Lung (tissue), 11 donors: ENCODE measurements at regions not wholly inside any gene's neighbourhood (a gene's known extent, or its start where the extent isn't known, plus 50 kb on each side); places are given as distances from the start of the nearest gene placed in this dataset.

Experiments used
- ATAC-seq: fragments of 200-7000 bp; cut with Tn5 transposase; one replicate; pipeline ENCODE4 v1.9.1; 2020; ENCODE audit warnings: moderate number of reproducible peaks; ENCODE audit not compliant: insufficient read depth, low FRiP score
- DNase-seq, 3 donors: peaks; one replicate each; pipeline ENCODE4 v3.0.0-alpha.2; 2013 to 2017
- H3K27ac ChIP-seq, 2 donors: one replicate each; pipeline ENCODE4 v1.5.1; 2013; ENCODE audit warnings: mild to moderate bottlenecking in 2 of 2, moderate library complexity in 2 of 2, control low read depth in 1 of 2, inconsistent platforms in 1 of 2, low read depth in 1 of 2, low read length in 1 of 2
- H3K27me3 ChIP-seq, 3 donors: one replicate each; pipeline ENCODE4 v1.5.1; 2013; ENCODE audit warnings: low read length in 2 of 3; ENCODE audit not compliant: control insufficient read depth in 3 of 3, insufficient read depth in 3 of 3
- H3K36me3 ChIP-seq, 4 donors: one replicate each; pipeline ENCODE4 v1.5.1; 2013; ENCODE audit warnings: low read length in 4 of 4, mild to moderate bottlenecking in 1 of 4, moderate library complexity in 1 of 4; ENCODE audit not compliant: control insufficient read depth in 4 of 4, insufficient read depth in 4 of 4
- H3K4me1 ChIP-seq, 5 donors: one replicate each; pipeline ENCODE4 v1.5.1; 2013; ENCODE audit warnings: low read length in 5 of 5, mild to moderate bottlenecking in 2 of 5, moderate library complexity in 1 of 5; ENCODE audit not compliant: control insufficient read depth in 5 of 5, insufficient read depth in 5 of 5
- H3K4me3 ChIP-seq: one replicate; pipeline ENCODE4 v1.5.1; 2013; ENCODE audit warnings: mild to moderate bottlenecking, control low read depth, moderate library complexity
- H3K9ac ChIP-seq, 2 donors: one replicate each; pipeline ENCODE4 v1.5.1; 2013; ENCODE audit warnings: low read length in 2 of 2, control low read depth in 1 of 2; ENCODE audit not compliant: insufficient read depth in 1 of 2
- H3K9me3 ChIP-seq, 4 donors: one replicate each; pipeline ENCODE4 v1.5.1; 2013; ENCODE audit warnings: low read length in 3 of 4, mild to moderate bottlenecking in 1 of 4, moderate library complexity in 1 of 4; ENCODE audit not compliant: control insufficient read depth in 4 of 4, insufficient read depth in 3 of 4
- WGBS, 2 donors: extraction: QIAGEN DNeasy Blood & Tissue Kit; methylation state at CpG; one replicate each; pipeline ENCODE4 v1.1.7; 2013; 5-methylcytosine and 5-hydroxymethylcytosine counted together
- TF ChIP-seq, protein P1 (sequence below): IDR thresholded peaks from 2 replicates; pipeline ENCODE4 v1.5.1; 2012; ENCODE audit warnings: mild to moderate bottlenecking; ENCODE audit errors: control extremely low read depth, extremely low read depth
- donor health status: control.
- donor health status: control.
- donor health status: Bipolar disorder and iron deficiency.
- donor health status: healthy.
- donor health status: DM: yes; HTN: yes; CAD: no.

DNA sequence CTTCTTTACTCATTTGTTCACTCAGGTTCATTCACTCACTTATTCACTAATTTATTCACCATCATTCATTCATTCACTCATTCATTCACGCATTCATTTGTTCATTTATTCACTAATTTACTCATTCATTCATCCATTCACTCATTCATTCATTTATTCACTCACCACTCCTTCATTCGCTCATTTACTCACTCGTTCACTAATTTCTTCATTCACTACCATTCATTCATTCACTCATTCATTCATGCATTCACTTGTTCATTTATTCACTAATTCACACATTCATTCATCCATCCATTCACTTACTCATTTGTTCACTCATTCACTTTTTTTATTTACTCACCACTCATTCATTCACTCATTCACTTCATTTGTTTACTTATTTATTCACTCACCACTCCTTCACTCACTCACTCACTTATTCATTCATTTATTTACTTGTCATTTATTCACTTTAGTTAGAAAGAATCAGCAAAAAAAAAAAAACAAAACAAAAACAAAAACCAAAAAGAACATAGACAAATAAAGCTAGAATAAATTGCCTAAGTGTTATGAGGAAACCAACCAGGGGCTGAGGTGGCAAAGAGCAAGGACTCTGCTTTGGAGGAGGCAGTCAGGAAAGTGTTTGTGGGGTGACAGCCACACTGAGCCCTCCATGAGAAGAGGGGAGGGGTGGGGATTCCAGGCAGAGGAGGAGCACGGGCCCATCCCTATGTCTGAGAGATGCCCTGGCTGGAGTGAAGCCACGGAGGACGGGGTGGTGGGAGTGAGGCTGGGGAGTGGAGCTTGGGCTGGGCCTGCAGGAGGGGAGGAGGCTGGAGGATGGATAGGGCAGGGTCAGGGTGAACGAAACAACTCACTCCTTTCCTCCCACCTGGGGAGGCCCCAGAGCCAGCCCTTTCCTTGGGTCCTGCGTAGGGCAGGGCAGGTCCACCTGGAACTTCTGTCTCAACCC is 129.2 kb upstream of the WNT4 start:
- TF ChIP-seq, protein P1, sequence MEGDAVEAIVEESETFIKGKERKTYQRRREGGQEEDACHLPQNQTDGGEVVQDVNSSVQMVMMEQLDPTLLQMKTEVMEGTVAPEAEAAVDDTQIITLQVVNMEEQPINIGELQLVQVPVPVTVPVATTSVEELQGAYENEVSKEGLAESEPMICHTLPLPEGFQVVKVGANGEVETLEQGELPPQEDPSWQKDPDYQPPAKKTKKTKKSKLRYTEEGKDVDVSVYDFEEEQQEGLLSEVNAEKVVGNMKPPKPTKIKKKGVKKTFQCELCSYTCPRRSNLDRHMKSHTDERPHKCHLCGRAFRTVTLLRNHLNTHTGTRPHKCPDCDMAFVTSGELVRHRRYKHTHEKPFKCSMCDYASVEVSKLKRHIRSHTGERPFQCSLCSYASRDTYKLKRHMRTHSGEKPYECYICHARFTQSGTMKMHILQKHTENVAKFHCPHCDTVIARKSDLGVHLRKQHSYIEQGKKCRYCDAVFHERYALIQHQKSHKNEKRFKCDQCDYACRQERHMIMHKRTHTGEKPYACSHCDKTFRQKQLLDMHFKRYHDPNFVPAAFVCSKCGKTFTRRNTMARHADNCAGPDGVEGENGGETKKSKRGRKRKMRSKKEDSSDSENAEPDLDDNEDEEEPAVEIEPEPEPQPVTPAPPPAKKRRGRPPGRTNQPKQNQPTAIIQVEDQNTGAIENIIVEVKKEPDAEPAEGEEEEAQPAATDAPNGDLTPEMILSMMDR = no peak
- Histone ChIP-seq H3K4me1 (peaks cover 0 to 11% (median 0%) of the 10 kb centered on the region in 5 donors), H3K9me3 (no peaks in the 10 kb centered on the region), H3K27me3 (no peaks in the 10 kb centered on the region), H3K27ac (no peak overlapping the region), H3K36me3 (no peaks in the 10 kb centered on the region), H3K9ac (no peak overlapping the region), H3K4me3 (no peak overlapping the region)
- WGBS, 2 donors = 78 to 80% methylated on average over 8 of the region's 8 CpGs
- ATAC-seq (no peak), DNase-seq (no peak)

- WGBS, 2 donors = 74 to 75% methylated on average over 8 of the region's 8 CpGs
- Histone ChIP-seq H3K4me1 (peaks cover 0 to 11% (median 0%) of the 10 kb centered on the region in 5 donors), H3K9ac (no peak overlapping the region), H3K27ac (no peak overlapping the region), H3K36me3 (no peaks in the 10 kb centered on the region), H3K9me3 (no peaks in the 10 kb centered on the region), H3K4me3 (no peak overlapping the region), H3K27me3 (no peaks in the 10 kb centered on the region)
- no peak for DNase-seq
- no peak for ATAC-seq
- TF ChIP-seq, protein P1 = no peak
These were observed 131.1 kb upstream of the WNT4 start for GRCh38 chr1:22273686-22274681.

DNA sequence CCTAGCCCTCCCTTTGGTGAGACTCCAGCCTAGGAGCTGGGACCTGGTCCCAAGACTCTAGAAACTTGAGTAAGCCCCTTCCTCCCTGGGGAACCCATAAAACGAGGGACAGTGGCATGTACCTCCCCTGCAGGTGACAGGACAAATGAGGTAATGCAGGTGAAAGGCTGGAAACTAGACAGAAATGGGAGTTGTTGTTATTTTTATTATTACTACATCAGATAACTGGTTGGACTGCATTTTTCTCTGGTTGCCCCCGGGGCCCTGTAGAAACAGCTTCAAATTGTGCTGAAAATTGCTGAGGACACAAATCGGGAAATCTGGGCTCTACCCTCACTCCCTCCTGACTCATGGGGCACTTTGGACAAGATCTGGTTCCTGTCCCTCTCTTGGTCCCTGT is 132.3 kb upstream of the WNT4 start:
- Histone ChIP-seq H3K36me3 (no peaks in the 10 kb centered on the region), H3K27me3 (no peaks in the 10 kb centered on the region), H3K4me1 (peaks cover 0 to 11% (median 0%) of the 10 kb centered on the region in 5 donors), H3K4me3 (no peak overlapping the region), H3K9ac (no peak overlapping the region), H3K9me3 (no peaks in the 10 kb centered on the region), H3K27ac (no peak overlapping the region)
- ATAC-seq = no peak
- WGBS, 2 donors = 73 to 87% methylated on average over 3 of the region's 3 CpGs
- no peak for DNase-seq
- TF ChIP-seq, protein P1 = no peak
